Loucy (cell line): ENCODE measurements at regions not wholly inside any gene's neighbourhood (a gene's known extent, or its start where the extent isn't known, plus 50 kb on each side); places are given as distances from the start of the nearest gene placed in this dataset.

Experiments
- H2AFZ ChIP-seq: fragments of 200-600 bp; sonication (generic); 2 replicates; pipeline ENCODE4 v1.6.0; 2016; ENCODE audit warnings: antibody characterized with exemption, mild to moderate bottlenecking, low read length, moderate library complexity
- H3F3A ChIP-seq: fragments of 200-600 bp; 2 replicates; pipeline ENCODE4 v1.6.0; 2016; ENCODE audit warnings: antibody characterized with exemption, low read depth, mild to moderate bottlenecking
- H3K27me3 ChIP-seq: fragments of 200-600 bp; sonication (generic); 2 replicates; pipeline ENCODE4 v1.6.1; 2014; ENCODE audit warnings: low read length, mild to moderate bottlenecking; ENCODE audit not compliant: insufficient read depth, poor library complexity, severe bottlenecking
- H3K36me3 ChIP-seq: fragments of 200-600 bp; sonication (generic); 2 replicates; pipeline ENCODE4 v1.6.1; 2016; ENCODE audit warnings: low read length; ENCODE audit not compliant: insufficient read depth
- H3K4me1 ChIP-seq: fragments of 200-600 bp; sonication (generic); 2 replicates; pipeline ENCODE4 v1.5.1; 2014; ENCODE audit warnings: low read length, mild to moderate bottlenecking; ENCODE audit not compliant: insufficient read depth, poor library complexity, severe bottlenecking
- H3K4me2 ChIP-seq: fragments of 200-600 bp; sonication (generic); 2 replicates; pipeline ENCODE4 v1.6.0; 2014; ENCODE audit warnings: antibody characterized with exemption, low read length, low read depth, mild to moderate bottlenecking; ENCODE audit not compliant: poor library complexity, severe bottlenecking
- H3K4me3 ChIP-seq: fragments of 200-600 bp; sonication (generic); 2 replicates; pipeline ENCODE4 v1.5.1; 2014; ENCODE audit warnings: low read length, mild to moderate bottlenecking, mixed read lengths; ENCODE audit not compliant: poor library complexity, severe bottlenecking
- H3K79me2 ChIP-seq: fragments of 200-600 bp; sonication (generic); 2 replicates; pipeline ENCODE4 v1.6.1; 2014; ENCODE audit warnings: low read length; ENCODE audit not compliant: insufficient read depth
- H3K9ac ChIP-seq: fragments of 200-600 bp; sonication (generic); 2 replicates; pipeline ENCODE4 v1.6.0; 2014; ENCODE audit warnings: mild to moderate bottlenecking, low read depth, low read length, moderate library complexity; ENCODE audit not compliant: poor library complexity, severe bottlenecking
- H3K9me2 ChIP-seq: fragments of 200-600 bp; sonication (generic); replicated peaks from 2 replicates; pipeline ENCODE4 v1.6.1; 2016; ENCODE audit warnings: low read depth, low read length, mixed read lengths
- H3K9me3 ChIP-seq: fragments of 200-600 bp; sonication (generic); 2 replicates; pipeline ENCODE4 v1.6.1; 2014; ENCODE audit warnings: mild to moderate bottlenecking, antibody characterized with exemption, low read length, low read depth; ENCODE audit not compliant: insufficient read depth
- H4K20me1 ChIP-seq: fragments of 200-600 bp; sonication (generic); 2 replicates; pipeline ENCODE4 v1.6.0; 2014; ENCODE audit warnings: antibody characterized with exemption, low read length, mild to moderate bottlenecking; ENCODE audit not compliant: insufficient read depth, poor library complexity, severe bottlenecking
- CTCF ChIP-seq: fragments of 200-600 bp; sonication (generic); conservative IDR thresholded peaks from 2 replicates; pipeline ENCODE4 v1.5.1; 2014; ENCODE audit warnings: mild to moderate bottlenecking, antibody characterized with exemption, low read length
- EZH2phosphoT487 ChIP-seq: fragments of 200-600 bp; IDR thresholded peaks from 2 replicates; pipeline ENCODE4 v1.6.1; 2018; ENCODE audit warnings: antibody characterized with exemption, mild to moderate bottlenecking, moderate library complexity, borderline replicate concordance

GRCh38 chr5:124444147-124444775, 302.2 kb downstream of the ZNF608 start:
- no peak overlapping the region for H3K4me3 ChIP-seq
- H3K9me3 ChIP-seq, result no peaks in the 10 kb centered on the region
- no peaks in the 10 kb centered on the region for H3K36me3 ChIP-seq
- TF ChIP-seq CTCF, result no peak
- TF ChIP-seq EZH2phosphoT487, result no peak
- no peak overlapping the region for H3K4me2 ChIP-seq
- H3K27me3 ChIP-seq, result no peaks in the 10 kb centered on the region
- H3K4me1 ChIP-seq, result no peaks in the 10 kb centered on the region
- H4K20me1 ChIP-seq, result no peaks in the 10 kb centered on the region
- no peaks in the 10 kb centered on the region for H3K79me2 ChIP-seq
- H3K9me2 ChIP-seq, result no peaks in the 10 kb centered on the region
- H3K9ac ChIP-seq, result no peak overlapping the region
- no peak overlapping the region for H2AFZ ChIP-seq
- no peaks in the 10 kb centered on the region for H3F3A ChIP-seq

GRCh38 chr5:124440471-124440870, 306.0 kb downstream of the ZNF608 start:
- Histone ChIP-seq H3K4me2 (no peak overlapping the region), H3K9ac (no peak overlapping the region), H3K79me2 (no peaks in the 10 kb centered on the region), H3K27me3 (no peaks in the 10 kb centered on the region), H3K9me2 (no peaks in the 10 kb centered on the region), H3K9me3 (no peaks in the 10 kb centered on the region), H3K4me3 (no peak overlapping the region), H3K4me1 (no peaks in the 10 kb centered on the region), H3F3A (no peaks in the 10 kb centered on the region), H2AFZ (no peak overlapping the region), H4K20me1 (no peaks in the 10 kb centered on the region), H3K36me3 (no peaks in the 10 kb centered on the region)
- TF ChIP-seq CTCF (no peak), EZH2phosphoT487 (no peak)

GRCh38 chr5:124439609-124440008, 306.8 kb downstream of the ZNF608 start:
- H3K79me2 ChIP-seq, result no peaks in the 10 kb centered on the region
- H3K9me2 ChIP-seq, result no peaks in the 10 kb centered on the region
- no peak overlapping the region for H3K4me2 ChIP-seq
- no peak for TF ChIP-seq EZH2phosphoT487
- H3K4me3 ChIP-seq, result no peak overlapping the region
- no peaks in the 10 kb centered on the region for H3K36me3 ChIP-seq
- no peaks in the 10 kb centered on the region for H3K27me3 ChIP-seq
- H3K9me3 ChIP-seq, result no peaks in the 10 kb centered on the region
- H3F3A ChIP-seq, result no peaks in the 10 kb centered on the region
- H3K9ac ChIP-seq, result no peak overlapping the region
- H4K20me1 ChIP-seq, result no peaks in the 10 kb centered on the region
- no peak overlapping the region for H2AFZ ChIP-seq
- H3K4me1 ChIP-seq, result no peaks in the 10 kb centered on the region

GRCh38 chr5:124438903-124439281, 307.5 kb downstream of the ZNF608 start:
- H3K27me3 ChIP-seq, result no peaks in the 10 kb centered on the region
- no peaks in the 10 kb centered on the region for H3K4me1 ChIP-seq
- H3K9me2 ChIP-seq, result no peaks in the 10 kb centered on the region
- TF ChIP-seq CTCF, result no peak
- no peak overlapping the region for H3K4me3 ChIP-seq
- H3F3A ChIP-seq, result no peaks in the 10 kb centered on the region
- H3K36me3 ChIP-seq, result no peaks in the 10 kb centered on the region
- no peaks in the 10 kb centered on the region for H4K20me1 ChIP-seq
- no peak overlapping the region for H3K9ac ChIP-seq
- H3K4me2 ChIP-seq, result no peak overlapping the region
- no peaks in the 10 kb centered on the region for H3K79me2 ChIP-seq
- H3K9me3 ChIP-seq, result no peaks in the 10 kb centered on the region
- no peak overlapping the region for H2AFZ ChIP-seq
